Esophagus muscularis mucosa (tissue), 4 donors: ENCODE measurements at regions not wholly inside any gene's neighbourhood (a gene's known extent, or its start where the extent isn't known, plus 50 kb on each side); places are given as distances from the start of the nearest gene placed in this dataset.

Experiments used
- DNase-seq: peaks from one replicate; pipeline ENCODE4 v3.0.0-alpha.2; 2017; ENCODE audit errors: extremely low spot score
- H3K27ac ChIP-seq, 4 donors: fragments of 200-600 bp; sonication (generic); replicated peaks in 1 of 4; 1 replicate in 3 of 4; 2 replicates in 1 of 4; pipeline ENCODE4 v1.5.1; 2016 to 2019; ENCODE audit warnings: mild to moderate bottlenecking in 1 of 4
- H3K27me3 ChIP-seq, 4 donors: fragments of 200-600 bp; sonication (generic); one replicate each; pipeline versions ENCODE4 v1.5.1 to v1.6.0; 2016 to 2019
- H3K36me3 ChIP-seq, 4 donors: fragments of 200-600 bp; sonication (generic); one replicate each; pipeline ENCODE4 v1.5.1; 2016 to 2019
- H3K4me1 ChIP-seq, 4 donors: fragments of 200-600 bp; sonication (generic); one replicate each; pipeline ENCODE4 v1.5.1; 2016 to 2019
- H3K4me3 ChIP-seq, 4 donors: fragments of 200-600 bp; sonication (generic); 1 replicate in 2 of 4; 2 replicates in 2 of 4; pipeline ENCODE4 v1.5.1; 2016 to 2019; ENCODE audit warnings: mild to moderate bottlenecking in 4 of 4, moderate library complexity in 1 of 4
- H3K9me3 ChIP-seq, 4 donors: fragments of 200-600 bp; sonication (generic); 1 replicate in 3 of 4; 2 replicates in 1 of 4; pipeline ENCODE4 v1.5.1; 2016 to 2019
- EP300 ChIP-seq: sonication (generic); formaldehyde crosslinking; IDR thresholded peaks from one replicate; pipeline ENCODE4 v1.6.1; 2017; ENCODE audit warnings: antibody characterized with exemption
- POLR2A ChIP-seq: fragments of 450-650 bp; IDR thresholded peaks from one replicate; pipeline ENCODE4 v1.6.1; 2017; ENCODE audit warnings: antibody characterized with exemption, moderate library complexity, mild to moderate bottlenecking, low read depth
- POLR2AphosphoS5 ChIP-seq, 2 donors: sonication (generic); formaldehyde crosslinking; IDR thresholded peaks; one replicate each; pipeline ENCODE4 v1.6.1; 2017; ENCODE audit warnings: antibody characterized with exemption in 2 of 2
- WGBS: methylation state at CpG from one replicate; pipeline ENCODE4 v1.1.5; 2018; 5-methylcytosine and 5-hydroxymethylcytosine counted together
- intact Hi-C: fragments of 100-400 bp; cut with DNase I; formaldehyde crosslinking; loops from one replicate; pipeline ENCODE4 v1.15.1; 2023
- TF ChIP-seq, protein P1 (sequence below), 3 experiments: fragments of 200-600 bp in 2 of 3; fragments of 450-650 bp in 1 of 3; sonication (generic) in 2 of 3; IDR thresholded peaks; one replicate each; pipeline ENCODE4 v1.5.1; 2017 to 2019; ENCODE audit warnings: antibody characterized with exemption in 3 of 3, mild to moderate bottlenecking in 2 of 3, moderate library complexity in 1 of 3

- H3K36me3 ChIP-seq: no peaks in the 10 kb centered on the region
- no peaks in the 10 kb centered on the region for H3K27me3 ChIP-seq
- H3K4me1 ChIP-seq: no peaks in the 10 kb centered on the region
- no peak overlapping the region for H3K4me3 ChIP-seq
- intact Hi-C loops: no loop called here
- WGBS: 74% methylated on average over 1 of the region's 1 CpG
- peaks cover 0 to 10% (median 2%) of the 10 kb centered on the region in 4 donors for H3K9me3 ChIP-seq
- H3K27ac ChIP-seq: no peak overlapping the region
- DNase-seq: no peak
- no peak for TF ChIP-seq POLR2AphosphoS5 (IDR thresholded peaks at IDR 0.05)
- TF ChIP-seq EP300: no peak
- no peak for TF ChIP-seq POLR2A
- TF ChIP-seq, protein P1, sequence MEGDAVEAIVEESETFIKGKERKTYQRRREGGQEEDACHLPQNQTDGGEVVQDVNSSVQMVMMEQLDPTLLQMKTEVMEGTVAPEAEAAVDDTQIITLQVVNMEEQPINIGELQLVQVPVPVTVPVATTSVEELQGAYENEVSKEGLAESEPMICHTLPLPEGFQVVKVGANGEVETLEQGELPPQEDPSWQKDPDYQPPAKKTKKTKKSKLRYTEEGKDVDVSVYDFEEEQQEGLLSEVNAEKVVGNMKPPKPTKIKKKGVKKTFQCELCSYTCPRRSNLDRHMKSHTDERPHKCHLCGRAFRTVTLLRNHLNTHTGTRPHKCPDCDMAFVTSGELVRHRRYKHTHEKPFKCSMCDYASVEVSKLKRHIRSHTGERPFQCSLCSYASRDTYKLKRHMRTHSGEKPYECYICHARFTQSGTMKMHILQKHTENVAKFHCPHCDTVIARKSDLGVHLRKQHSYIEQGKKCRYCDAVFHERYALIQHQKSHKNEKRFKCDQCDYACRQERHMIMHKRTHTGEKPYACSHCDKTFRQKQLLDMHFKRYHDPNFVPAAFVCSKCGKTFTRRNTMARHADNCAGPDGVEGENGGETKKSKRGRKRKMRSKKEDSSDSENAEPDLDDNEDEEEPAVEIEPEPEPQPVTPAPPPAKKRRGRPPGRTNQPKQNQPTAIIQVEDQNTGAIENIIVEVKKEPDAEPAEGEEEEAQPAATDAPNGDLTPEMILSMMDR (IDR thresholded peaks at IDR 0.05): no peak
Observed at GRCh38 chr2:11031876-11032275, 120.1 kb downstream of the KCNF1 start.

DNA sequence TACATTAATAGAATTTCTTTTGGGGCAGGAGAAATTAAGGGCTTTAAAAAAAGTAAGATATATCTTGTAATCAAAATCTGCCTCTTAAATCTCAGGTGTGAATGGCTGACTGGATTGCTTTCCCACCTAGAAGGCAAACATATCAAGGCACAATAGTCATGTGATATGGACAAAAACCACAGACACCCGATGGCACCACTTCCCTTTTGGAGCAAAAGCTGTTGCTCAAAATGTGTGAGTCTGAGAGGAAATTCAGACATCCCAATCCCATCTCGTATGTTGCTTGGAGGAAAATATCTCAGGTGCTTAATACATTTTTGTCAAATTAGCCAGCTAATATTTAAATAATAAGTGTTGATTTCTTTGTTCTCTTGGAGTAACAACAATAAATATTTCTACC lies 120.7 kb downstream of the KCNF1 start:
- no peak for DNase-seq
- no peak overlapping the region for H3K27ac ChIP-seq
- H3K4me3 ChIP-seq: no peak overlapping the region
- peaks cover 0 to 10% (median 2%) of the 10 kb centered on the region in 4 donors for H3K9me3 ChIP-seq
- no peaks in the 10 kb centered on the region for H3K36me3 ChIP-seq
- intact Hi-C loops: no loop called here
- H3K27me3 ChIP-seq: no peaks in the 10 kb centered on the region
- TF ChIP-seq POLR2AphosphoS5 (IDR thresholded peaks at IDR 0.05): no peak
- TF ChIP-seq POLR2A: no peak
- TF ChIP-seq, protein P1 (IDR thresholded peaks at IDR 0.05): no peak
- TF ChIP-seq EP300: no peak
- WGBS: 72% methylated on average over 2 of the region's 2 CpGs
- no peaks in the 10 kb centered on the region for H3K4me1 ChIP-seq

GRCh38 chr2:11033114-11033513 lies 121.4 kb downstream of the KCNF1 start:
- 78% methylated on average over 1 of the region's 1 CpG for WGBS
- DNase-seq: no peak

GRCh38 chr2:11038641-11039040 lies 116.6 kb upstream of the SLC66A3 start:
- intact Hi-C loops: no loop called here
- no peaks in the 10 kb centered on the region for H3K4me1 ChIP-seq
- DNase-seq: no peak
- peaks cover 0 to 13% (median 0%) of the 10 kb centered on the region in 4 donors for H3K27me3 ChIP-seq
- WGBS: 97% methylated on average over 1 of the region's 1 CpG
- no peaks in the 10 kb centered on the region for H3K36me3 ChIP-seq
- TF ChIP-seq, protein P1 (IDR thresholded peaks at IDR 0.05): no peak
- TF ChIP-seq POLR2A: no peak
- H3K9me3 ChIP-seq: peaks cover 0 to 25% (median 16%) of the 10 kb centered on the region in 4 donors
- no peak overlapping the region for H3K4me3 ChIP-seq
- H3K27ac ChIP-seq: no peak overlapping the region

More at GRCh38 chr2:11033114-11033513, 121.4 kb downstream of the KCNF1 start:
- H3K9me3 ChIP-seq: peaks cover 0 to 12% (median 6%) of the 10 kb centered on the region in 4 donors
- no peaks in the 10 kb centered on the region for H3K4me1 ChIP-seq
- intact Hi-C loops: no loop called here
- H3K27me3 ChIP-seq: no peaks in the 10 kb centered on the region
- H3K27ac ChIP-seq: no peak overlapping the region
- H3K4me3 ChIP-seq: no peak overlapping the region
- H3K36me3 ChIP-seq: no peaks in the 10 kb centered on the region
- TF ChIP-seq, protein P1 (IDR thresholded peaks at IDR 0.05): no peak
- no peak for TF ChIP-seq EP300
- no peak for TF ChIP-seq POLR2AphosphoS5 (IDR thresholded peaks at IDR 0.05)
- no peak for TF ChIP-seq POLR2A

DNA sequence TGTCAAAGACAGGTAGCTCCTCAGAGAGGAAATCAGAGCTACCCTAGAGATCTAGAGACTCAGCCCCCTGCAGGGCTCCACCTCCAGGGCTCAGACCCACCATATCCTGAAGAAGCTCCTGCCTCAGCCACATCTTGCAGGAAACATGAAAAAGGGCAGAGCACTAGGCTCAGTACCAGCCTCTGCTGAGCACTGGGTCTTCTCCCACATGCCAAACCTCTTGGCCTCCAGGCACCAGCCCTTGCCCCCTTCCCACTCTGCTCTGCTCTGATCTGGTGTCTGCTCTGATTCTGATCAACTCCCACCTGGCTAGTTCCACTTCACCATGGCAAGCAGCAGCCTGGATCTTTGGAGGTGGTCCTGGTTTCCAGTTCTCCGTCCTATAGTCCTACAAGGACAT lies 114.3 kb upstream of the SLC66A3 start:
- no peak overlapping the region for H3K27ac ChIP-seq
- H3K4me1 ChIP-seq: no peaks in the 10 kb centered on the region
- peaks cover 0 to 13% (median 0%) of the 10 kb centered on the region in 4 donors for H3K27me3 ChIP-seq
- intact Hi-C loops: no loop called here
- no peak for DNase-seq
- H3K9me3 ChIP-seq: peaks cover 0 to 23% (median 16%) of the 10 kb centered on the region in 4 donors
- no peak for TF ChIP-seq POLR2AphosphoS5 (IDR thresholded peaks at IDR 0.05)
- TF ChIP-seq EP300: no peak
- TF ChIP-seq, protein P1 (IDR thresholded peaks at IDR 0.05): no peak
- TF ChIP-seq POLR2A: no peak
- H3K36me3 ChIP-seq: no peaks in the 10 kb centered on the region
- 100% methylated on average over 1 of the region's 1 CpG for WGBS
- no peak overlapping the region for H3K4me3 ChIP-seq
